Kidney epithelial cell (primary cell): ENCODE measurements at regions not wholly inside any gene's neighbourhood (a gene's known extent, or its start where the extent isn't known, plus 50 kb on each side); places are given as distances from the start of the nearest gene placed in this dataset.

ENCODE experiments used
- DNase-seq: peaks from one replicate; pipeline ENCODE4 v3.0.0-alpha.2; 2010; ENCODE audit warnings: low read depth
- H3K27me3 ChIP-seq: 2 replicates; pipeline ENCODE4 v1.6.0; 2011; ENCODE audit warnings: low read length; ENCODE audit not compliant: control insufficient read depth, insufficient read depth
- H3K36me3 ChIP-seq: 2 replicates; pipeline ENCODE4 v1.5.1; 2011; ENCODE audit warnings: low read length; ENCODE audit not compliant: control insufficient read depth, insufficient read depth
- H3K4me3 ChIP-seq: 2 replicates; pipeline ENCODE4 v1.5.1; 2011; ENCODE audit warnings: low read depth, mild to moderate bottlenecking, control low read depth, low read length
- TF ChIP-seq, protein P1 (sequence below): IDR thresholded peaks from 2 replicates; pipeline ENCODE4 v1.5.1; 2011; ENCODE audit warnings: mild to moderate bottlenecking, moderate library complexity, low read length, control low read depth, inconsistent platforms; ENCODE audit not compliant: insufficient read depth, poor library complexity, severe bottlenecking

DNA sequence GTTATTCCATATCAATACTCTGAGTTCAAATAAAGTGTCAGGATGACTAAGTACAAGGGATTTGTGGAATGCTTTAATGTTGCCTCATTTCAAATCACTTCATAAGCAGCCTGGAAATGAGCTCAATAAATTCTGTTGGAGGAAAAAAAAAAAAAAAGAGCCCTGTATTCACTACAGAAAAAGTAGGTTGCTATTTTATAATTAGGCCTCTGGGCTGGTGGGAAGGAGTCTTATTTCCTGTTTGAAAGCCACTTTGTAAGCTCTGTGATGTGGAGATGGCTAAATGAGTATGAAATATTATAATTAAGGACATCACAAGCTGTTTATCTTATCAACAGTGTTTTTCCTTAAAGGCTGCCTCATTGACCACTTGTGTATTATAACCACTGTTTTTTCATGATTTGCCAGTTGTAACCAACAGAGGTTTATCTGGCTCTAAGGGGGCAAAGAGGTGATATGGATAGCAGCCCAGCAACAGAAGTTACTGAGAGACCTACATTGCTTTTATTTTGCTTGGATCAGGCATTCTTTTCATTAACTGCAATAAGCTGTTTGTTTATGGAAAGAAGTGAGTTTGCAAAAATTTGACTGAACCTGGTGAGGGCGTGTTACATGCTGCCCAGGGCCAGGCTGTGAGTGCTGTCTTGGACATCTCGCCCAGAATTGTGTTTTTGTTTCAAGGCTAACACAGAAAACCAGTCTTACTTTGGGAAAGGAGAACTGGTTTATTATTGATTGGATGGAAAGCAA, 563.3 kb upstream of the MAP3K7 start:
- Histone ChIP-seq H3K36me3 (no peaks in the 10 kb centered on the region), H3K4me3 (no peak overlapping the region), H3K27me3 (no peaks in the 10 kb centered on the region)
- TF ChIP-seq, protein P1, sequence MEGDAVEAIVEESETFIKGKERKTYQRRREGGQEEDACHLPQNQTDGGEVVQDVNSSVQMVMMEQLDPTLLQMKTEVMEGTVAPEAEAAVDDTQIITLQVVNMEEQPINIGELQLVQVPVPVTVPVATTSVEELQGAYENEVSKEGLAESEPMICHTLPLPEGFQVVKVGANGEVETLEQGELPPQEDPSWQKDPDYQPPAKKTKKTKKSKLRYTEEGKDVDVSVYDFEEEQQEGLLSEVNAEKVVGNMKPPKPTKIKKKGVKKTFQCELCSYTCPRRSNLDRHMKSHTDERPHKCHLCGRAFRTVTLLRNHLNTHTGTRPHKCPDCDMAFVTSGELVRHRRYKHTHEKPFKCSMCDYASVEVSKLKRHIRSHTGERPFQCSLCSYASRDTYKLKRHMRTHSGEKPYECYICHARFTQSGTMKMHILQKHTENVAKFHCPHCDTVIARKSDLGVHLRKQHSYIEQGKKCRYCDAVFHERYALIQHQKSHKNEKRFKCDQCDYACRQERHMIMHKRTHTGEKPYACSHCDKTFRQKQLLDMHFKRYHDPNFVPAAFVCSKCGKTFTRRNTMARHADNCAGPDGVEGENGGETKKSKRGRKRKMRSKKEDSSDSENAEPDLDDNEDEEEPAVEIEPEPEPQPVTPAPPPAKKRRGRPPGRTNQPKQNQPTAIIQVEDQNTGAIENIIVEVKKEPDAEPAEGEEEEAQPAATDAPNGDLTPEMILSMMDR, result no peak
- no peak for DNase-seq

- Histone ChIP-seq H3K27me3 (no peaks in the 10 kb centered on the region), H3K4me3 (no peak overlapping the region), H3K36me3 (no peaks in the 10 kb centered on the region)
- DNase-seq, result no peak
- TF ChIP-seq, protein P1, result no peak
Observed at GRCh38 chr6:91149246-91149955, 562.5 kb upstream of the MAP3K7 start.

- TF ChIP-seq, protein P1, result no peak
- Histone ChIP-seq H3K27me3 (no peaks in the 10 kb centered on the region), H3K4me3 (no peak overlapping the region), H3K36me3 (no peaks in the 10 kb centered on the region)
- DNase-seq, result no peak
Observed at GRCh38 chr6:91144126-91144525, 557.3 kb upstream of the MAP3K7 start.

DNA sequence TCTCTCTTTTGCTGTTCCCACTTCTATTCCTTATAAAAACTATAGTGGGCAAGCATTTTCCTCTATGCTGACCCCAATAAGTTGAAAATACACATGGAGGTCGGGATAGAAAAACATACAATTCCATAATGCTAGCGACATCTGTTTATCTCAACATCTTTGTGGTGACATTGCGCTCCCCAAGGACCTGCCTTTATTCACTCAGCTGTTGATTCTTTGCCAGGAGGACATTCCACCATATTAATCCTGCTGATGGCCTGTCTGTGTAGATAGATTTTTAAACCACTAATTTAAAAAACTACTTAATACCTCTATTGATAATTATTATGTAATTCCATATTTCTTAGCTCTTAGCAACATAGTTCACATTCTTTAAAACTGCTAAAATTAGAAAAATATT, 555.3 kb upstream of the MAP3K7 start:
- no peaks in the 10 kb centered on the region for H3K36me3 ChIP-seq
- H3K27me3 ChIP-seq, result no peaks in the 10 kb centered on the region
- no peak for DNase-seq
- TF ChIP-seq, protein P1, result no peak
- H3K4me3 ChIP-seq, result no peak overlapping the region

DNA sequence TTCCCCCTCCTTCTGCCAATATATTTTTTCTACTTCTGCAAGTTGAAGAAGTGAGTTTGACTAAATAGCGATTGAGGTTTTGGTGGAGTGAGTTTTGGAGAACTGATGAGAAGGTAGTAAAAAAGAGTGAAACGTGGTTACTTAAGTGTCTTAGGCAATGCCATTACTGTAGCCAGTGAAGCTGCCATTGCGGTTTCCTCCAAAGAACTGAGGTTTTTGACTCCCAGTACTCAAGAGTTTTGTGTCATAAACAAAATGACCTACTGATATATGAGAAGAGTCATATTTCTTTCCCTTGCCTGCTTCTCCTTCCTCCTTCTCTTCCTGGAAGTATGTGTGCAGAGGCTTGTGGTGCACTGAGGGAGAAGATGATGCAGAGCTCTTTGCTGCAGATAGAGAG, 554.5 kb upstream of the MAP3K7 start:
- TF ChIP-seq, protein P1, result no peak
- H3K36me3 ChIP-seq, result no peaks in the 10 kb centered on the region
- no peak for DNase-seq
- no peak overlapping the region for H3K4me3 ChIP-seq
- H3K27me3 ChIP-seq, result no peaks in the 10 kb centered on the region
